Testis (tissue), 2 donors: ENCODE measurements at regions not wholly inside any gene's neighbourhood (a gene's known extent, or its start where the extent isn't known, plus 50 kb on each side); places are given as distances from the start of the nearest gene placed in this dataset.

Source experiments
- DNase-seq: peaks from one replicate; pipeline ENCODE4 v3.0.0-alpha.2; 2019
- H3K27ac ChIP-seq, 2 donors: fragments of 200-600 bp; sonication (generic); one replicate each; pipeline ENCODE4 v1.5.1; 2019
- H3K27me3 ChIP-seq: fragments of 200-600 bp; sonication (generic); one replicate; pipeline ENCODE4 v1.5.1; 2019
- H3K36me3 ChIP-seq: fragments of 200-600 bp; sonication (generic); one replicate; pipeline ENCODE4 v1.5.1; 2017; ENCODE audit warnings: low read depth; ENCODE audit errors: missing control alignments
- H3K4me1 ChIP-seq: fragments of 200-600 bp; sonication (generic); one replicate; pipeline ENCODE4 v1.5.1; 2019
- H3K4me3 ChIP-seq, 2 donors: fragments of 200-600 bp; sonication (generic); one replicate each; pipeline ENCODE4 v1.5.1; 2017 to 2019
- H3K9me3 ChIP-seq: fragments of 200-600 bp; sonication (generic); one replicate; pipeline ENCODE4 v1.5.1; 2017
- POLR2A ChIP-seq: fragments of 450-650 bp; IDR thresholded peaks from one replicate; pipeline ENCODE4 v1.6.1; 2017; ENCODE audit warnings: antibody characterized with exemption, mild to moderate bottlenecking, moderate library complexity
- WGBS, 2 donors: methylation state at CpG; one replicate each; pipeline ENCODE4 v1.1.5; 2018; 5-methylcytosine and 5-hydroxymethylcytosine counted together
- intact Hi-C: fragments of 100-400 bp; cut with DNase I; formaldehyde crosslinking; loops from one replicate; pipeline ENCODE4 v1.15.1; 2023; ENCODE audit warnings: low total_unique reads
- TF ChIP-seq, protein P1 (sequence below), 3 experiments: fragments of 450-650 bp in 2 of 3; fragments of 200-600 bp in 1 of 3; sonication (generic) in 1 of 3; IDR thresholded peaks; one replicate each; pipeline ENCODE4 v1.5.1; 2016 to 2019; ENCODE audit warnings: antibody characterized with exemption in 3 of 3, mild to moderate bottlenecking in 2 of 3, moderate library complexity in 1 of 3

DNA sequence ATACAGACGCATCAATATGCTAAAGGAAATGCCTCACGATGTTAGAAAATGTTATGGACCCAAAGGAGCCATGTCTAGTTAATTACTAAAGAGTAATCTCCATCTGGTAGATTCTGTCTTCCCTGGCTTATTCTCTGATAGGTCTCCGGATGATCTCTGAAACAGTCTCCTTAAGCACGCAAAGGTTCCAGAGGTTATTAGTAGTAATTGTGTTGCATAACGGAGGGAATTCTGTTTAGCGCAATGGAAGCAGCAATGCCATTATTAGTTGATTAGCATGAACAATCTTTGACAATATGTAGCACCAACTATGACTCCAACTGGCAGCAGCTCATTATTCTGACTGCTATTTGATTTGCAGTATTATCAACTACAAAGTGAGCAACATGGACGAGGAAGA is 952.5 kb upstream of the SEMA6D start:
- Histone ChIP-seq H3K36me3 (no peaks in the 10 kb centered on the region), H3K4me1 (no peaks in the 10 kb centered on the region), H3K27ac (no peak overlapping the region), H3K27me3 (no peaks in the 10 kb centered on the region), H3K9me3 (no peaks in the 10 kb centered on the region), H3K4me3 (no peak overlapping the region)
- WGBS, 2 donors = 86 to 88% methylated on average over 7 of the region's 7 CpGs
- intact Hi-C loops = no loop called here
- DNase-seq = no peak
- TF ChIP-seq, protein P1, sequence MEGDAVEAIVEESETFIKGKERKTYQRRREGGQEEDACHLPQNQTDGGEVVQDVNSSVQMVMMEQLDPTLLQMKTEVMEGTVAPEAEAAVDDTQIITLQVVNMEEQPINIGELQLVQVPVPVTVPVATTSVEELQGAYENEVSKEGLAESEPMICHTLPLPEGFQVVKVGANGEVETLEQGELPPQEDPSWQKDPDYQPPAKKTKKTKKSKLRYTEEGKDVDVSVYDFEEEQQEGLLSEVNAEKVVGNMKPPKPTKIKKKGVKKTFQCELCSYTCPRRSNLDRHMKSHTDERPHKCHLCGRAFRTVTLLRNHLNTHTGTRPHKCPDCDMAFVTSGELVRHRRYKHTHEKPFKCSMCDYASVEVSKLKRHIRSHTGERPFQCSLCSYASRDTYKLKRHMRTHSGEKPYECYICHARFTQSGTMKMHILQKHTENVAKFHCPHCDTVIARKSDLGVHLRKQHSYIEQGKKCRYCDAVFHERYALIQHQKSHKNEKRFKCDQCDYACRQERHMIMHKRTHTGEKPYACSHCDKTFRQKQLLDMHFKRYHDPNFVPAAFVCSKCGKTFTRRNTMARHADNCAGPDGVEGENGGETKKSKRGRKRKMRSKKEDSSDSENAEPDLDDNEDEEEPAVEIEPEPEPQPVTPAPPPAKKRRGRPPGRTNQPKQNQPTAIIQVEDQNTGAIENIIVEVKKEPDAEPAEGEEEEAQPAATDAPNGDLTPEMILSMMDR (IDR thresholded peaks at IDR 0.05) = no peak
- TF ChIP-seq POLR2A = no peak

DNA sequence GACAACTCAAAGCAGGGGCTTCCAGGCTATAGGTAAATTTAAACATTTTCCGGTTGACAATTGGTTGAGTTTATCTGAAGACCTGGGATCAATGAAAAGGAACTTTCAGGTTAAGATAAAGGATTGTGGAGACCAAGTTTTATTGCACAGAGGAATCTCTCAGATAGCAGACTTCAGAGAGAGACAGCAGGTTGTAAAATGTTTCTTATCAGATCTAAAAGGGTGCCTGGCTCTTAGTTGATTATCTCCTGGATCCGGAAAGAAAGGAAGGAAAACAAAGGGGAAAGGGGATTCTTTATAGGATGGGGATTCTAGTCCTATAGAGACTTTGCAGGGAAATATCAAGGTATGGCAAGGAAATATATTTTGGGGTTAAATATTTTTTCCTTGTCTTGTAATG is 951.3 kb upstream of the SEMA6D start:
- Histone ChIP-seq H3K27ac (no peak overlapping the region), H3K27me3 (no peaks in the 10 kb centered on the region), H3K4me1 (no peaks in the 10 kb centered on the region), H3K4me3 (no peak overlapping the region), H3K36me3 (no peaks in the 10 kb centered on the region), H3K9me3 (no peaks in the 10 kb centered on the region)
- WGBS, 2 donors = 63 to 65% methylated on average over 2 of the region's 2 CpGs
- TF ChIP-seq, protein P1 (IDR thresholded peaks at IDR 0.05) = no peak
- TF ChIP-seq POLR2A = no peak
- intact Hi-C loops = no loop called here
- DNase-seq = no peak

DNA sequence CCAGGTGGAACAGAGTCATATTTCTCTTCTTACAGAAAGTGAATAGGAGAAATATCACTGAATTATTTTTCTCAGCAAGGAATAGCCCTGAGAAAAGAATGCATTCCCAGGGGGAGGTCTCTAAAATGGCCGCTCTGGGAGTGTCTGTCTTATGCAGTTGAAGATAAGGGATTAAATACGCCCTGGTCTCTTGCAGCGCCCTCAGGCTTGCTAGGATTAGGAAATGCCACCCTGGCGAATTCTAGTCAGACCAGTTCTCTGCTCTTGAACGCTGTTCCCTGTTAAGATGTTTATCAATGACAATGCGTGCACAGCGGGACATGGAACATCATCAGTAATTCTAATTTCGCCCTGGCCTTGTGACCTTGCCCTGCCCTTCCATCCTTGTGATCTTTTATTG is 949.0 kb upstream of the SEMA6D start:
- TF ChIP-seq POLR2A = no peak
- TF ChIP-seq, protein P1 (IDR thresholded peaks at IDR 0.05) = no peak
- intact Hi-C loops = no loop called here
- WGBS, 2 donors = 87 to 92% methylated on average over 8 of the region's 8 CpGs
- no peak for DNase-seq
- H3K4me1 ChIP-seq = no peaks in the 10 kb centered on the region
- no peaks in the 10 kb centered on the region for H3K27me3 ChIP-seq
- no peaks in the 10 kb centered on the region for H3K36me3 ChIP-seq
- no peaks in the 10 kb centered on the region for H3K9me3 ChIP-seq
- H3K4me3 ChIP-seq = no peak overlapping the region
- H3K27ac ChIP-seq = no peak overlapping the region

DNA sequence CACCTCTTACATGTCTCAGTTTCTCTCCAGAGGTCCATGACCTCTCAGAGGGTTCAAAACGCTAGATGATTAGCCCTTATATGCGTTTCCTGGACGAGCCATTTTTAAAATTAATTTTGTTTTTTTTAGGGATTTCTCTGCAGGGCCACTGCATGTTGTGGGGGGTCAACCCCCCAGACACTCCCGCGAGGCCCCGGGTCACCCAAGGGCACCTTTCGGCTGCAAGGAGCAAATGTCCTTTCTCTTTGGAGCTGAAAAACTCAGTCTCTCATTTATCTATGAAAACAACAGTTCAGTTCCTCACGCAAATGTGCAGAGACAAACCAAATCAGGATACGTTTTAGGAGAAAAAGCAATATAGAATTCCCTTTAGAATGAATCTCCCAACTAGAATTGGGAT is 944.3 kb upstream of the SEMA6D start:
- intact Hi-C loops = no loop called here
- TF ChIP-seq POLR2A = no peak
- TF ChIP-seq, protein P1 (IDR thresholded peaks at IDR 0.05) = no peak

DNA sequence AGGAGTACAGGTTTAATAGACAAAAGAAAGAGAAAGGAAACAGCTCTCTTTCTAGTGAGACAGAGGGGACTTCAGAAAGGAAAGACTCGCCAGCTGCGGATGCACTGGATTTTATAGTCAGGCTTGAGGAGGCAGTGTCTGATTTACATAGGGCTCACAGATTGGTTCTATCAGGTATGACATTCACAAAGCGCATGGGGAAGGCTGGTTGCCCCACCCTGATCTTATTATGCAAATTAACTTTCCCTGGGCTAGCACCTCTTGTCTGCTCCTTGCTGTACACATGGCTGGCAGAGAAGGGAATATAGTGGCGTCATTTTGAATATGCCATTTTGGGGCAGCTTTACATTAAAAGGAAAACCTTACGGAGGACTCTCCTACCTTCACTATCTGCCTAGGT is 938.4 kb upstream of the SEMA6D start:
- 95% methylated on average over 5 of the region's 5 CpGs for WGBS, 2 donors
- Histone ChIP-seq H3K4me1 (no peaks in the 10 kb centered on the region), H3K4me3 (no peak overlapping the region), H3K27me3 (no peaks in the 10 kb centered on the region), H3K9me3 (no peaks in the 10 kb centered on the region), H3K27ac (no peak overlapping the region), H3K36me3 (no peaks in the 10 kb centered on the region)
- DNase-seq = no peak
- no peak for TF ChIP-seq POLR2A
- TF ChIP-seq, protein P1 (IDR thresholded peaks at IDR 0.05) = no peak
- intact Hi-C loops = no loop called here

More for the DNA sequence above, 944.3 kb upstream of the SEMA6D start:
- no peak for DNase-seq
- WGBS, 2 donors = 73 to 78% methylated on average over 9 of the region's 9 CpGs
- H3K27me3 ChIP-seq = no peaks in the 10 kb centered on the region
- H3K9me3 ChIP-seq = no peaks in the 10 kb centered on the region
- peak overlapping the region in 1 of 2 donors; percentile 5 for H3K4me3 ChIP-seq
- no peak overlapping the region for H3K27ac ChIP-seq
- H3K36me3 ChIP-seq = no peaks in the 10 kb centered on the region
- no peaks in the 10 kb centered on the region for H3K4me1 ChIP-seq
